GM18520 (cell line): ENCODE measurements at regions not wholly inside any gene's neighbourhood (a gene's known extent, or its start where the extent isn't known, plus 50 kb on each side); places are given as distances from the start of the nearest gene placed in this dataset.
"Not testable (repeated sequence)": the region's sequence is repeated elsewhere in the genome, so short reads cannot be mapped to it uniquely, and the experiment has no call there.

Source experiments
- ATAC-seq: cut with Tn5 transposase; IDR thresholded peaks from one replicate; pipeline ENCODE4 v1.9.1; 2021; ENCODE audit not compliant: unreplicated experiment

- no peak for ATAC-seq
These were observed 391.6 kb upstream of the FKBP1C start for GRCh38 chr6:62819640-62820039.

- ATAC-seq = no peak
These were observed 402.5 kb upstream of the FKBP1C start for GRCh38 chr6:62808565-62809293.

DNA sequence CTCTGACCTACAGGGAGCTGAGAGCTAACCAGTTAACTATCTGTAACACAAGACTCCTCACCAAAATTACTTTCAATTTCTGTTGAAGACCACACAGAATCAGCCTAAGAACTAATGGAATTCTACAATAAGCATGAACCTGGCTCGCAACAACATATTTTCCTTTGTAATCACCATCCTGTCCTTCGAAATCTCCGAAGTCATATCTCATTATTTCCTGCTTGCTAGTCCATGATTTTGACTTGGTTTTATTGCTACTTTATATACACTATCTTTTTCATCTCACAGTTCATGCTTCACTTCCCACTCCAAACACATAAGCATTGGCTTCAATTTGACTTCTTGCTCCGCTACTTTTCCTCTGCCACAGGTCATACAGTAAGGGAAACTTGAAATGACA lies 405.8 kb upstream of the FKBP1C start:
- no peak for ATAC-seq

DNA sequence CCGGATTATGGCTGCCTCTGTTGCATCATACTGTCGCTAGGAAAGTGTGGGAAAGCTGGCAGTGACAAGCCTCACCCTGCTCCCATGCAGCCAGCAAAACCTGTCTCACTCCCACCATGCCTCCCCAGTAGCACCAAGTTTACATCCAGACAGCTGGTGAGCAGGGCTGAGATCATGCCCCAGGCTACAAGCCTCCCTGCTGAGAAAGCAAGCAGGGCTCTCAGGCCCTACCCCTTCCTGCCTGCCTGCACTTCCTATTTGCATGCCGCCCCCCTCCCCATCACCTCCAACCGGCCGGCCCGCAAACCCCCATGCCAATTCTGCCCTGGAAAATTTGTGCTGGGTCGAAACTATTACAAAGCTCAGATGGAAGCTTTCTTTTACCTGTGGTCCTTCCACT lies 408.2 kb upstream of the FKBP1C start:
- no peak for ATAC-seq

- no peak for ATAC-seq
These were observed 414.1 kb upstream of the FKBP1C start for GRCh38 chr6:62797190-62797589.

DNA sequence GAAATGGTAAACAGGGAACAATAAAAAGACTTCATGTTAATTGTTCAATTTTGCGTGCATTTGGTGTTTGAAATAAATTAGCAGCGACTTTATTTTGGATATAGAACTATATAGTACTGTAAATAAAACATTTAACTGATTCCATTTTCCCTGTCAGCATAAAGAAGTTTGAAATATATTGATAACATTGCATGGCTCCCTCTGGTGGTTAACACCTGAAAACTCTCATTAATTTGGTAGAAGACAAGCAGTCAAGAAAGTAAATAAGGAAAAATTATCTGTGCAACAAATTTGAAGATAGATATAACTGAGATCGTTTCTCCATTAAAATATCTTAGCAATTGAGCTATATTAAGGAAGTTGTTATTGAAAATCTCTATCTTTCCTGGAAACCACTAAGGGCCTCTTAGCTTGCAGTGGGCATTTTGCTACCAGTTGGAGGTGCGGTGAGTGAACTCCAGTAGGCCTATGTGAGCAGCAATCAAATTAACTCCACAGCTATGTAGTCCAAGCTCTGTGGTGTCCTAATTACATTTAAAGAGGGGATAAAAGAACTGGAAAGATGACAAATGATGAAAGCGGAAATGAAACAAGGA lies 435.7 kb upstream of the FKBP1C start:
- ATAC-seq = no peak

DNA sequence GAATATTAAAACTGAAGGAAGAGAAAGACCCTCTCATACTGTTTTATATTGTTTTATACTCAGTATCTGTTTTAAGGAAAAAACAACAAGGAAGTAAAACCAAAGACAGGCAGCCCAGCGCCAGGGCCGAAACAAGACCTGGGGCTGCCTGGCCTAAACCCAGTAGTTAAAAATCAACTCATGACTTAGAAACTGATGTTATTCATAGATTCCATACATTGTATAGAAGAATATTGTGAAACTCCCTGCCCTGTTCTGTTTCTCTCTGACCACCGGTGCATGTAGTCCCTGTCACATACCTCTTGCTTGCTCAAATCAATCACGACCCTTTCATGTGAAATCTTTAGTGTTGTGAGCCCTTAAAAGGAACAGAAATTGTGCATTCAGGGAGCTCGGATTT lies 445.1 kb upstream of the FKBP1C start:
- ATAC-seq = not testable (repeated sequence)

DNA sequence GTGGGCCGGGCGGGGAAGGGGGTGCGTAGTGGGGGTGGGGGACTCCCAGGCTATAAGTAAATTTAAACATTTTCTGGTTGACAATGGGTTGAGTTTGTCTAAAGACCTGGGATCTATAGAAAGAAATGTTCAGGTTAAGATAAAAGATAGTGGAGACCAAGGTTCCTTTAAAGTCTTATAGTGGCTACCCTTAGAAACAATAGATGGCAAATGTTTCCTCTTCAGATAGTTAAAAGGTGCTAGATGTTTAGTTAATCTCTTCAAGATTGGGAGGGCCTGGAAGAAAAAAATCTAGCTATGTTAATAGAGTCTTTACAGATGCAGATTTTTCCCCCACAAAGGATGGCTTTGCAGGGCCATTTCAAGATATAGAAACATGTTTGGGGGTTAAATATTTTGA lies 446.4 kb upstream of the FKBP1C start:
- ATAC-seq = no peak

GRCh38 chr6:62763125-62763912 lies 447.9 kb upstream of the FKBP1C start:
- ATAC-seq = no peak

- no peak for ATAC-seq
These were observed 460.9 kb upstream of the KHDRBS2 start for GRCh38 chr6:62746968-62747367.

DNA sequence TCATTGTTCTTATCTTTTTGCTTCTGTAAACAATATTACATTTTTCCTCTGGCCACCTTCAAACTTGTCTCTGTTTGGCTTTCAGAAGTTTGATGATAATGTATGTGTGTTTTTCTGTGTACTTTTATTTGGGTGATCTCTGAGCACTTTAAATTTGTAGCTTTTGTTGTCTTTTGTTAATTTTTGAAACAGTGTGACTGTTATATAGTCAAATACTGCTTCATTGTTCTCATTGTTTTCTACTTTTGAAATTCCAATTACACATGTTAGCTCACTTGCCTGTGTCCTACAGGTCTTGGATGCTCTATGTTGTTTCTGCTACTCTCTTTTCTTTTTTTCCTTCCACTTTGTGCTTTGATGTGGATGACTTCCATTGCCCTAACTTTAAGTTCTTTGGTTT lies 460.1 kb upstream of the KHDRBS2 start:
- ATAC-seq = no peak

GRCh38 chr6:62740596-62740995 lies 454.6 kb upstream of the KHDRBS2 start:
- ATAC-seq = no peak

GRCh38 chr6:62740171-62740570 lies 454.1 kb upstream of the KHDRBS2 start:
- ATAC-seq = no peak

DNA sequence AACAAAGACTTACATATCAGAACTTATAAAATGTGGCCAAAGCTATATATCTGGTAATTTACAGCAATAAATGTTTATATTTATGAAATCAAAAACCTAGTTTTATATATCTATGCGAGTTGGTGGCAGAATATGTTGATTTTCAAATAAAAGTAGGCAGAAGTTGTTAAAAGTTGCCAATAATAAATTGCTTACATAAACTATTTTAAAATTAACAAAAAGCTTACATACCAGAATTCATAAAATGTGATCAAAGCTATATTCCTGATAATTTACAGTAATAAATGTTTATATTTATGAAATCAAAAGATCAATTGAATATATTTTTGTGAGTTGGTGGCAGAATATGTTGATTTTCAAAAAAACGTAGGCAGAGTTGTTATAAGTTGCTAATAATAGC lies 451.8 kb upstream of the KHDRBS2 start:
- ATAC-seq = no peak

DNA sequence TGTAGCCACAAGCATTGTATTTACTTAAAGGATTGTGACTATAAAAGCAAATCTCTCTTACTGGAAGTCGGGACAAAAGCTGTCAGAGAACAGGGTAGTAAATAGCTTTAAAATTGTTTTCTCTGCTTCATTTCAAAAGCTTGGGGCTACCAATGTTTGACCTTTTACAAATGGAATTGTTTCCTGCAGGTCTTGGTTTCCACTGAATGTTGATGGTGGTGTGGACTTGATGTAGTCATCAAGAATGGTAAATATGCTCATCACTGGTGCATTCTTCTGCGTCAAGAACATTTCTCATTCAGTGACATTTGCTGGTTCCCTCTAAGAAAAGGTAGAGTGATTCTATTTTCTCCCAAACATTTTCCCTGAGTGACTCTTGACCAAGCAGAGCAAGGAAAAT lies 435.4 kb upstream of the KHDRBS2 start:
- ATAC-seq = no peak

DNA sequence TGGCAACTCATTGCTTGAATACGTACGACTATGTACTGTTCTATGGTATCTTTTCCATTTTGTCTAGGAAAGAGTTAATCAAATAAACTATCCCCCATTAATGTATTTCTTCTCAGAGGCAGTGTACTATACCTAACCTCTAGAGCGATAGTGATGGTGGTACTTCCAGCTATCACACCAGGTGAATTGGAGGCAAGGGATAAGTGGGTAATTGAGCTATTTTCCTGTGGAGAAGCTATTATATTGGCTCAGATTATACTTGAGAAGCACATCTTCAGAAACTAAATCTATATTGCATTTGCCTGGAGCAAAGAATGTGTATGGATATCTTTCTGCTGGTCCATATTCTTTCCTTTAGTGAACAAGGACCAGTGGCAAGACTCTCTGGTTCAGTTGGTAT lies 430.7 kb upstream of the KHDRBS2 start:
- ATAC-seq = no peak

- ATAC-seq = no peak
These were observed 428.1 kb upstream of the KHDRBS2 start for GRCh38 chr6:62714112-62714511.

- ATAC-seq = no peak
These were observed 425.7 kb upstream of the KHDRBS2 start for GRCh38 chr6:62711750-62712149.

- ATAC-seq = no peak
These were observed 421.9 kb upstream of the KHDRBS2 start for GRCh38 chr6:62707914-62708313.

DNA sequence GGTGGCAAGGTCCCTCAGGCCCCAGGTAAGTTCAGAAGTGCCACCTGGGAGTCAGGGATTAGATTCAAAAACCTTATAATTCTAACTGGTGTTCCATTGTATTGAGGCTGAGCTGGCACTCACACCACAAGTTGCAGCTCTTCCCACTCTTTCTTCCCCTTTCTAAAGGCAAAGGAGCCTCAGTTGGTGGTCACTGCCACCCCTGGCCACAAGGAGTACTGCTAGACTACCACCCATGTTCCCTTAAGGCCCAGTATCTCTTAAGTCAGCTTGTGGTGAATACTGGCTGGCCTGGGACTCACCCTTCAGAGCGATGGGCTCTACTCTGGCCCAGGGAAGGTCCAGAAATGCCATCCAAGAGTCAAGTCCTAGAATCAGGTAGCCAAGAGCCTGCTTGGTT lies 421.1 kb upstream of the KHDRBS2 start:
- ATAC-seq = no peak

GRCh38 chr6:62683063-62683462 lies 397.0 kb upstream of the KHDRBS2 start:
- ATAC-seq = no peak

GRCh38 chr6:62681108-62681507 lies 395.1 kb upstream of the KHDRBS2 start:
- ATAC-seq = no peak
